ENCODE measurements at regions not wholly inside any gene's neighbourhood (a gene's known extent, or its start where the extent isn't known, plus 50 kb on each side); places are given as distances from the start of the nearest gene placed in this dataset.

- DNase-seq = no peak
Observed at GRCh38 chr1:23614032-23614660, 54.8 kb upstream of the ID3 start.

DNA sequence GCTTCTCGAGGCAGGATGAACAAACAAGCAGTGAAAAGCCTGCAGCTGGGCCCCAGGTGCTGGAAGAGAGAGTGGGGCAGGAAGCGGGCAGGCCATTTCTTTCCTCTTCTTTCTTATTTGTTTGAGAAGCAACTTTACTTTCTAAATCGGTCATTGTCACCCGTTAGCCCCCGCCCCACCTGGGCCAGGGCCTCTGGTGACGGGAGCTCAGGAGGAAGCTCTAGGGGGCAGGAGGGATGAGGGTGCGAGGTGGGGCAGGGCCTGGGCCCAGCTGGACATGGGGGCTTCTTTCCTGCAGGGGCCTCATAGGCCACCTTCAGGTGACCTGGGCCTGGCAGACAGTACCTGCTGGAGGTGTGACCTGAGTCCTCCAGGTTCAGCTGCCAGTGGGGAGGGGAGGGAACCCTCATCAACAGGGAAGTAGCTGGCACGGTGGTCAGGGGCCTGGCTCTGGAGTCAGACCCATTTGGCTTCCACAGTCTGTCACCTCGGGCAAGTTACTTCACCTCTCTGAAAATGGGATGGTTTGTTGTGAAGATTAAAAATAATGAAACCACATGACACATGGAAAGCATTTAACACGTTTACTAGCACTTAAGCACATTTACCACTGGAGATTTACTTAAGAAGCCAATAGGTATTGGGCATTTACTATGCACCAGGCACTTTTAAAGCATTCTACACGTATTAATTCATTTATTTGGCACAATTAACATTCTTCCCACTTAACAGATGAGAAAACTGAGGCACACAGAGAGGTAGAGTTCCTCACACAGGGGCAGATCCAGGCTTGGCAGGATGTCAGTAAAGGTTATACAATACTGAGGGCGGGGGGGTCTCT, 54.1 kb upstream of the ID3 start:
- DNase-seq = peak; percentile 15 to 63 (median 48)

- peak in 5 of 6 experiments; percentile 12 to 41 (median 20) for DNase-seq
Observed at GRCh38 chr1:23611601-23612327, 52.5 kb upstream of the ID3 start.

DNA sequence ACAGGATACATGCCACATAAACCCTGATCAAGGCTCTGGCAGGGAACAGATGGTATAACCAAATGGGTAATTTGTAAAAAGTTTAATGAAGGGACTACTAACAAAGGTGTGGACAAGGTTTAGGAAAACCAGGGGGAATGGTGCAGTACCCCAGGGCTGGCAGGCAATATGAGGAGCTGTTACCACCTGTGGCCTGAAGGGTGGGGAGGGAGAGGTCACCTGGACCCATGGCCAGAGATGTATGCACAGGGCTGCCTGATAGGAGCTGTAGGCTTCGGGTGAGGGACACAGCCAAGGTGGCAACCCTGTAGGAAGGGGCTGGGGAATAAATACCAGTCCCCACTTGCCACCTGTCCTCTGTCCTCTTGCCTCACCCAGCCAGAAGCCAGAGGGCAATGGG, 51.4 kb upstream of the ID3 start:
- no peak for DNase-seq

- DNase-seq = no peak
Observed at GRCh38 chr1:23609971-23610370, 50.7 kb upstream of the ID3 start.
